HepG2 (cell line): ENCODE measurements at regions not wholly inside any gene's neighbourhood (a gene's known extent, or its start where the extent isn't known, plus 50 kb on each side); places are given as distances from the start of the nearest gene placed in this dataset.

Experiments used
- ATAC-seq: fragments of 200-7000 bp; cut with Tn5 transposase; 3 replicates; pipeline ENCODE4 v1.9.1; 2020; ENCODE audit warnings: mild to moderate bottlenecking, moderate library complexity
- BruUV-seq: library from RNA; stranded (reverse); fragments of 400-500 nt; replicated peaks from 2 replicates; lab custom pipeline; 2021; lab: Mats Ljungman, UMichigan
- CTCF ChIA-PET: fragments of 300-600 bp; formaldehyde crosslinking; extraction: SDS; loops from one replicate; lab custom pipeline; 2021; ENCODE audit warnings: low total read pairs, inconsistent platforms, low intra/inter-chr PET ratio; lab: Yijun Ruan, JAX
- POLR2A ChIA-PET: fragments of 350-600 bp; sonication (Branson Sonifier 250); formaldehyde crosslinking; loops from one replicate; lab custom pipeline; 2020; ENCODE audit warnings: antibody characterized with exemption, inconsistent platforms; lab: Yijun Ruan, JAX
- DNase-seq: peaks from one replicate; pipeline ENCODE4 v3.0.0-alpha.2; 2015; ENCODE audit warnings: low spot score
- FAIRE-seq: peaks from 3 replicates; lab custom pipeline; 2011; peaks lifted over from hg19 to GRCh38; lab: Jason Lieb, UNC
- H2AFZ ChIP-seq: one replicate; pipeline ENCODE4 v1.6.1; 2011; ENCODE audit warnings: low read length, inconsistent platforms
- H3K27ac ChIP-seq: fragments of 300-600 bp; 3 replicates; pipeline ENCODE4 v1.8.0; 2011; ENCODE audit warnings: mixed run types, mild to moderate bottlenecking, mixed read lengths, low read length, inconsistent platforms; ENCODE audit not compliant: insufficient read depth; ENCODE audit errors: extremely low read length
- H3K27me3 ChIP-seq, 2 experiments: fragments of 200-600 bp in 1 of 2; 2 replicates in 1 of 2; 3 replicates in 1 of 2; pipeline versions ENCODE4 v1.6.0 to v1.8.0; 2011; ENCODE audit warnings: low read length in 2 of 2, mild to moderate bottlenecking in 2 of 2, moderate library complexity in 2 of 2, inconsistent platforms in 1 of 2; ENCODE audit not compliant: insufficient read depth in 2 of 2, control insufficient read depth in 1 of 2
- H3K36me3 ChIP-seq, 2 experiments: fragments of 200-600 bp in 1 of 2; replicated peaks in 1 of 2; 2 replicates in 1 of 2; 3 replicates in 1 of 2; pipeline versions ENCODE4 v1.5.1 to v1.8.0; 2011; ENCODE audit warnings: low read length in 2 of 2, inconsistent platforms in 1 of 2; ENCODE audit not compliant: insufficient read depth in 2 of 2, control insufficient read depth in 1 of 2
- H3K4me1 ChIP-seq: 2 replicates; pipeline ENCODE4 v1.5.1; 2012; ENCODE audit warnings: low read length, inconsistent platforms; ENCODE audit not compliant: insufficient read depth
- H3K4me2 ChIP-seq: 2 replicates; pipeline ENCODE4 v1.6.0; 2011; ENCODE audit warnings: low read depth, low read length, inconsistent platforms
- H3K4me3 ChIP-seq, 3 experiments: fragments of 200-600 bp in 1 of 3; sonication (generic), shearing (Covaris generic) in 1 of 3; replicated peaks in 1 of 3; 2 replicates each; pipeline ENCODE4 v1.5.1; 2011 to 2016; ENCODE audit warnings: low read length in 3 of 3, inconsistent platforms in 2 of 3, low read depth in 2 of 3, mild to moderate bottlenecking in 2 of 3, control low read depth in 1 of 3, mixed read lengths in 1 of 3; ENCODE audit not compliant: insufficient read depth in 1 of 3
- H3K79me2 ChIP-seq: one replicate; pipeline ENCODE4 v1.6.1; 2011; ENCODE audit warnings: low read length, inconsistent platforms; ENCODE audit not compliant: insufficient read depth
- H3K9ac ChIP-seq: 2 replicates; pipeline ENCODE4 v1.6.0; 2011; ENCODE audit warnings: mild to moderate bottlenecking, low read depth, low read length, inconsistent platforms; ENCODE audit not compliant: insufficient read depth
- H3K9me3 ChIP-seq: 2 replicates; pipeline ENCODE4 v1.5.1; 2012; ENCODE audit warnings: mild to moderate bottlenecking, low read length
- H4K20me1 ChIP-seq: 2 replicates; pipeline ENCODE4 v1.6.0; 2011; ENCODE audit warnings: inconsistent platforms, mild to moderate bottlenecking, low read length, moderate library complexity; ENCODE audit not compliant: insufficient read depth
- AGO1 ChIP-seq: fragments of 200-400 bp; formaldehyde crosslinking; IDR thresholded peaks from 2 replicates; pipeline ENCODE4 v1.6.1; 2017; ENCODE audit warnings: mild to moderate bottlenecking, low read depth, low read length, moderate library complexity; ENCODE audit not compliant: poor library complexity, severe bottlenecking
- ATF6 ChIP-seq: sonication (generic); formaldehyde crosslinking; conservative IDR thresholded peaks from 2 replicates; pipeline ENCODE4 v1.4.0; 2020; ENCODE audit warnings: missing genetic modification reagents
- CEBPZ ChIP-seq: IDR thresholded peaks from 2 replicates; pipeline ENCODE4 v1.6.1; 2012; ENCODE audit warnings: low read length, improper control_type of control experiment
- ETV5 ChIP-seq: IDR thresholded peaks from 2 replicates; pipeline ENCODE4 v1.6.1; 2018; ENCODE audit warnings: missing biosample characterization, missing genetic modification reagents, inconsistent platforms, borderline replicate concordance
- MLLT10 ChIP-seq: sonication (generic); formaldehyde crosslinking; IDR thresholded peaks from 2 replicates; pipeline ENCODE4 v1.4.0; 2020; ENCODE audit warnings: missing genetic modification reagents
- SRF ChIP-seq: IDR thresholded peaks from 2 replicates; pipeline ENCODE4 v1.6.1; 2011; ENCODE audit warnings: mild to moderate bottlenecking, low read depth, low read length, moderate library complexity
- ZFP1 ChIP-seq: IDR thresholded peaks from 2 replicates; pipeline ENCODE4 v1.6.1; 2016
- ZMYM4 ChIP-seq: sonication (generic); formaldehyde crosslinking; IDR thresholded peaks from 2 replicates; pipeline ENCODE4 v1.8.1; 2023; ENCODE audit warnings: mild to moderate bottlenecking, missing genetic modification reagents
- ZNF296 ChIP-seq: sonication (generic); formaldehyde crosslinking; conservative IDR thresholded peaks from 2 replicates; pipeline ENCODE4 v1.5.0; 2020; ENCODE audit warnings: mild to moderate bottlenecking, missing genetic modification reagents
- ZNF30 ChIP-seq: sonication (generic); formaldehyde crosslinking; IDR thresholded peaks from 2 replicates; pipeline ENCODE4 v1.5.0; 2020; ENCODE audit warnings: mild to moderate bottlenecking, missing genetic modification reagents
- ZNF362 ChIP-seq: sonication (generic); formaldehyde crosslinking; IDR thresholded peaks from 2 replicates; pipeline ENCODE4 v1.4.0; 2020; ENCODE audit warnings: missing genetic modification reagents, mild to moderate bottlenecking, borderline replicate concordance
- in situ Hi-C: cut with HindIII; loops from 2 replicates; pipeline ENCODE4 v1.10.0; 2017; ENCODE audit warnings: low pct_unique_long_range_greater_than_20kb; ENCODE audit not compliant: extremely low pct_ligation_motif_present
- intact Hi-C: fragments of 100-400 bp; cut with micrococcal nuclease; formaldehyde crosslinking; loops from one replicate; pipeline ENCODE4 v1.10.0; 2022; ENCODE audit not compliant: unreplicated experiment

GRCh38 chr11:92053216-92053615, 171.4 kb upstream of the FAT3 start:
- H3K4me2 ChIP-seq: no peak overlapping the region
- in situ Hi-C loops: no loop called here
- no peaks in the 10 kb centered on the region for H4K20me1 ChIP-seq
- CTCF ChIA-PET: no interaction called here
- no peaks in the 10 kb centered on the region for H3K79me2 ChIP-seq
- no peaks in the 10 kb centered on the region for H3K36me3 ChIP-seq
- TF ChIP-seq ETV5 (CRISPR knock-in tag) (no peak), ZMYM4 (CRISPR knock-in tag) (no peak), ZNF296 (CRISPR knock-in tag) (no peak), ZFP1 (CRISPR knock-in tag) (no peak), ZNF30 (CRISPR knock-in tag) (no peak), AGO1 (no peak), MLLT10 (no peak), SRF (no peak), CEBPZ (no peak), ZNF362 (no peak), ATF6 (CRISPR knock-in tag) (no peak)
- H3K27me3 ChIP-seq: no peaks in the 10 kb centered on the region
- H3K27ac ChIP-seq: no peak overlapping the region
- H3K9me3 ChIP-seq: peaks cover 10% of the 10 kb centered on the region; the same call in 1 of the 2 replicates
- POLR2A ChIA-PET: no interaction called here
- no peak overlapping the region for H2AFZ ChIP-seq
- no peak overlapping the region for H3K4me3 ChIP-seq
- BruUV-seq: no TSS peak
- no peak overlapping the region for H3K9ac ChIP-seq
- FAIRE-seq (no peak), ATAC-seq (no peak), DNase-seq (no peak)
- intact Hi-C loops: no loop called here
- no peaks in the 10 kb centered on the region for H3K4me1 ChIP-seq
